Activated B cell treated with CpG ODN at 0.5 μM for 24 hours (primary cell): ENCODE measurements at regions not wholly inside any gene's neighbourhood (a gene's known extent, or its start where the extent isn't known, plus 50 kb on each side); places are given as distances from the start of the nearest gene placed in this dataset.

Source experiments
- ATAC-seq: fragments of 200-7000 bp; cut with Tn5 transposase; one replicate; pipeline ENCODE4 v1.10.0; 2021; ENCODE audit warnings: low read depth, mild to moderate bottlenecking, moderate library complexity
- CTCF ChIA-PET: fragments of 350-600 bp; sonication (Branson Sonifier 250); formaldehyde crosslinking; loops from one replicate; lab custom pipeline; 2021; ENCODE audit warnings: antibody characterized with exemption; lab: Charles Lee
- POLR2A ChIA-PET: fragments of 350-600 bp; sonication (Branson Sonifier 250); formaldehyde crosslinking; loops from one replicate; lab custom pipeline; 2021; ENCODE audit warnings: antibody characterized with exemption; lab: Charles Lee
- DNase-seq: peaks from one replicate; pipeline ENCODE4 v3.0.0; 2022
- H3K27ac Mint-ChIP-seq: one replicate; pipeline ENCODE4 v1.8.0; 2020; ENCODE audit warnings: mixed read lengths
- H3K27me3 Mint-ChIP-seq: one replicate; pipeline ENCODE4 v1.8.0; 2021; ENCODE audit warnings: mixed read lengths
- H3K36me3 Mint-ChIP-seq: one replicate; pipeline ENCODE4 v1.8.0; 2021; ENCODE audit warnings: low read depth, mixed read lengths
- H3K4me1 Mint-ChIP-seq: one replicate; pipeline ENCODE4 v1.8.0; 2021; ENCODE audit warnings: mixed read lengths
- H3K4me3 Mint-ChIP-seq: one replicate; pipeline ENCODE4 v1.8.0; 2020; ENCODE audit warnings: mild to moderate bottlenecking, mixed read lengths
- H3K9me3 Mint-ChIP-seq: one replicate; pipeline ENCODE4 v1.8.0; 2020; ENCODE audit warnings: mixed read lengths
- intact Hi-C: fragments of 100-400 bp; cut with micrococcal nuclease; formaldehyde crosslinking; loops from one replicate; pipeline ENCODE4 v1.15.1; 2024
- TF ChIP-seq, protein P1 (sequence below): fragments of 200-600 bp; IDR thresholded peaks from one replicate; pipeline ENCODE4 v1.8.0; 2022; ENCODE audit warnings: antibody characterized with exemption, mild to moderate bottlenecking

GRCh38 chr13:77475345-77476084 lies 60.0 kb upstream of the SCEL start:
- Mint-ChIP-seq H3K4me3 (no peak overlapping the region), H3K36me3 (no peaks in the 10 kb centered on the region), H3K9me3 (peaks cover 2% of the 10 kb centered on the region), H3K27ac (no peak overlapping the region), H3K27me3 (no peaks in the 10 kb centered on the region), H3K4me1 (peaks cover 13% of the 10 kb centered on the region)
- CTCF ChIA-PET, result interaction anchor here (5.2 kb wide), 1 partner anchor 148 kb away, joined by 95 read pairs; the partner anchor contains the start of gene MYCBP2
- ATAC-seq, result no peak
- TF ChIP-seq, protein P1, sequence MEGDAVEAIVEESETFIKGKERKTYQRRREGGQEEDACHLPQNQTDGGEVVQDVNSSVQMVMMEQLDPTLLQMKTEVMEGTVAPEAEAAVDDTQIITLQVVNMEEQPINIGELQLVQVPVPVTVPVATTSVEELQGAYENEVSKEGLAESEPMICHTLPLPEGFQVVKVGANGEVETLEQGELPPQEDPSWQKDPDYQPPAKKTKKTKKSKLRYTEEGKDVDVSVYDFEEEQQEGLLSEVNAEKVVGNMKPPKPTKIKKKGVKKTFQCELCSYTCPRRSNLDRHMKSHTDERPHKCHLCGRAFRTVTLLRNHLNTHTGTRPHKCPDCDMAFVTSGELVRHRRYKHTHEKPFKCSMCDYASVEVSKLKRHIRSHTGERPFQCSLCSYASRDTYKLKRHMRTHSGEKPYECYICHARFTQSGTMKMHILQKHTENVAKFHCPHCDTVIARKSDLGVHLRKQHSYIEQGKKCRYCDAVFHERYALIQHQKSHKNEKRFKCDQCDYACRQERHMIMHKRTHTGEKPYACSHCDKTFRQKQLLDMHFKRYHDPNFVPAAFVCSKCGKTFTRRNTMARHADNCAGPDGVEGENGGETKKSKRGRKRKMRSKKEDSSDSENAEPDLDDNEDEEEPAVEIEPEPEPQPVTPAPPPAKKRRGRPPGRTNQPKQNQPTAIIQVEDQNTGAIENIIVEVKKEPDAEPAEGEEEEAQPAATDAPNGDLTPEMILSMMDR, result no peak
- POLR2A ChIA-PET, result interaction anchor here (0.7 to 4.9 kb wide), 2 partner anchors 147 to 148 kb away, joined by 3 to 142 read pairs; partner anchors contain the start of gene MYCBP2
- intact Hi-C loops, result no loop called here
- DNase-seq, result no peak

DNA sequence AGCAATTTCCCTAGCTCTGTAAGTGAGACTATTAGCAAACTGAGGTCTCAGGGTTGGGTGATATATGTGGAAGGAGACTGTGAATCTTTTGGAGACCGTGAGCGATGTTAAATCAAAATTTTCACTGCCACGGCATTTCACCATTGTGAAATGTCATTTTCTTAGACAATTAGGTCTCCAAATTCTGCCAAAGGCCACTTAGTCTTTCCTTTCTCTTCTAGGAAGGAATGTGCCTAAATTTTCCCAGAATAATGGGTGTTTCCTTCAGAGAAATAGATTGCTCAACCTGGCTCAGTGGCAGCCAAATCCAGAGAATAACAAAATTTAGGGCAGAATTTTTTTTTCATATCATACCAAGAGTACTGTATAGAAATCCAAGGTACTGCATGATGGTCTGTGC lies 64.5 kb upstream of the SCEL start:
- Mint-ChIP-seq H3K27ac (no peak overlapping the region), H3K9me3 (peaks cover 2% of the 10 kb centered on the region), H3K27me3 (no peaks in the 10 kb centered on the region), H3K36me3 (no peaks in the 10 kb centered on the region), H3K4me3 (no peak overlapping the region), H3K4me1 (no peaks in the 10 kb centered on the region)
- ChIA-PET POLR2A (interaction anchor here (0.7 kb wide), 1 partner anchor 141 kb away, joined by 3 read pairs; no protein-coding TSS in a partner anchor), CTCF (no interaction called here)
- TF ChIP-seq, protein P1, result no peak
- intact Hi-C loops, result no loop called here
- DNase-seq (no peak), ATAC-seq (no peak)

GRCh38 chr13:77466753-77467422 lies 68.6 kb upstream of the SCEL start:
- TF ChIP-seq, protein P1, result no peak
- H3K27me3 Mint-ChIP-seq, result no peaks in the 10 kb centered on the region
- H3K4me1 Mint-ChIP-seq, result no peaks in the 10 kb centered on the region
- POLR2A ChIA-PET, result no interaction called here
- ATAC-seq, result no peak
- intact Hi-C loops, result no loop called here
- no peaks in the 10 kb centered on the region for H3K9me3 Mint-ChIP-seq
- no peak overlapping the region for H3K4me3 Mint-ChIP-seq
- CTCF ChIA-PET, result interaction anchor here (0.6 kb wide), 1 partner anchor 191 kb away, joined by 3 read pairs; no protein-coding TSS in a partner anchor
- no peaks in the 10 kb centered on the region for H3K36me3 Mint-ChIP-seq
- no peak overlapping the region for H3K27ac Mint-ChIP-seq
- DNase-seq, result no peak

DNA sequence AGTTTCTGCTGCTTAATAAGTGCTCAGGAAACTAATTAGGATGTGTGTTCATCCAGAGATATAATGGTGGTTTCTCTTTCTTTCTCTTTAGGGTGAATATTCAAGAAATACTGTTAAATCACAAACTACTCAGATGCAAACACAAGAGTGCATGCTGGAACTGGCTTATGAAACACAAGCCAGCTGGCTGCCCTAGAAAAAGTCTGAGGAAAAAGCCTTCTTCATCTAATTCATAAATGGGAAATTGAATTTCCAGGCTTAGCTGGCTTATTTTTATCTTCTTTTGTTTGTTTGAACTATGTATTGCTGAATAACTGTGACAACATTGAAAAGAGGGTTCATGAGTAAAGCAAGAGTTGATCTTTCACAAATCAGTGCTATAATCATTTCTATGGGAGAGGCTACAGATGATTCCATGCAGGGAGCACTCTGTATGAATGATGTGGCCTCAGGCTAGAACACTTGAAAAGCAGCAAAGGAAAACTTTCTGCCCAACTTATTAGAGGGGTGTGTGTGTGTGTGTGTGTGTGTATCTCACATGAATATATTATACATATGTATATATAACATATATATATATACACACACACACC lies 69.8 kb upstream of the SCEL start:
- Mint-ChIP-seq H3K4me1 (peaks cover under 1% of the 10 kb centered on the region), H3K36me3 (no peaks in the 10 kb centered on the region), H3K27ac (no peak overlapping the region), H3K9me3 (no peaks in the 10 kb centered on the region), H3K27me3 (no peaks in the 10 kb centered on the region), H3K4me3 (no peak overlapping the region)
- intact Hi-C loops, result no loop called here
- ATAC-seq, result no peak
- CTCF ChIA-PET, result interaction anchor here (1.1 kb wide), 1 partner anchor 12 kb away, joined by 3 read pairs; no protein-coding TSS in a partner anchor
- TF ChIP-seq, protein P1, result no peak
- POLR2A ChIA-PET, result interaction anchor here (0.7 kb wide), 1 partner anchor 137 kb away, joined by 3 read pairs; no protein-coding TSS in a partner anchor
- DNase-seq, result no peak
